ENCODE measurements at regions not wholly inside any gene's neighbourhood (a gene's known extent, or its start where the extent isn't known, plus 50 kb on each side); places are given as distances from the start of the nearest gene placed in this dataset.

GRCh38 chr6:16927205-16927604, 165.9 kb upstream of the ATXN1 start:
- ATAC-seq (ENCODE audit: low FRiP score in 2 of 2) (no peak), DNase-seq (no peak)
- Histone ChIP-seq H3K27ac (no peak overlapping the region), H3K4me3 (no peak overlapping the region), H3K4me1 (no peaks in the 10 kb centered on the region), H3K27me3 (no peaks in the 10 kb centered on the region), H3K9me3 (no peaks in the 10 kb centered on the region), H3K36me3 (no peaks in the 10 kb centered on the region)
- TF ChIP-seq POLR2AphosphoS5 (IDR thresholded peaks at IDR 0.05) (no peak), POLR2A (IDR thresholded peaks at IDR 0.05) (no peak), EP300 (IDR thresholded peaks at IDR 0.05) (no peak), CTCF (IDR thresholded peaks at IDR 0.05) (no peak)
- 94% methylated on average over 1 of the region's 1 CpG for WGBS, 2 donors

- H3K27me3 ChIP-seq = no peaks in the 10 kb centered on the region
- TF ChIP-seq CTCF (IDR thresholded peaks at IDR 0.05) (no peak), POLR2AphosphoS5 (IDR thresholded peaks at IDR 0.05) (no peak), EP300 (IDR thresholded peaks at IDR 0.05) (no peak), POLR2A (IDR thresholded peaks at IDR 0.05) (no peak)
- H3K9me3 ChIP-seq = no peaks in the 10 kb centered on the region
- no peak for DNase-seq
- H3K4me3 ChIP-seq = no peak overlapping the region
- 85 to 87% methylated on average over 4 of the region's 4 CpGs for WGBS, 2 donors
- H3K4me1 ChIP-seq = peaks cover 0 to 3% (median 0%) of the 10 kb centered on the region in 4 donors
- no peak overlapping the region for H3K27ac ChIP-seq
- H3K36me3 ChIP-seq = no peaks in the 10 kb centered on the region
- no peak for ATAC-seq (ENCODE audit: low FRiP score in 2 of 2)
These were observed 164.2 kb upstream of the ATXN1 start for GRCh38 chr6:16925461-16925860.

- Histone ChIP-seq H3K4me1 (peaks cover 0 to 3% (median 0%) of the 10 kb centered on the region in 4 donors), H3K27me3 (no peaks in the 10 kb centered on the region), H3K36me3 (no peaks in the 10 kb centered on the region), H3K4me3 (no peak overlapping the region), H3K27ac (no peak overlapping the region), H3K9me3 (no peaks in the 10 kb centered on the region)
- ATAC-seq (ENCODE audit: low FRiP score in 2 of 2) = no peak
- no peak for TF ChIP-seq POLR2AphosphoS5 (IDR thresholded peaks at IDR 0.05)
- no peak for TF ChIP-seq POLR2A (IDR thresholded peaks at IDR 0.05)
- TF ChIP-seq CTCF (IDR thresholded peaks at IDR 0.05) = no peak
- WGBS, 2 donors = 70 to 76% methylated on average over 5 of the region's 5 CpGs
- no peak for DNase-seq
These were observed 161.0 kb upstream of the ATXN1 start for GRCh38 chr6:16922282-16922681.

GRCh38 chr6:16921399-16922110, 160.3 kb upstream of the ATXN1 start:
- H3K4me3 ChIP-seq = no peak overlapping the region
- H3K9me3 ChIP-seq = no peaks in the 10 kb centered on the region
- no peak for DNase-seq
- TF ChIP-seq CTCF (IDR thresholded peaks at IDR 0.05) = no peak
- no peak for TF ChIP-seq POLR2AphosphoS5 (IDR thresholded peaks at IDR 0.05)
- no peak for TF ChIP-seq EP300 (IDR thresholded peaks at IDR 0.05)
- no peak for TF ChIP-seq POLR2A (IDR thresholded peaks at IDR 0.05)
- peaks cover 0 to 3% (median 0%) of the 10 kb centered on the region in 4 donors for H3K4me1 ChIP-seq
- H3K27ac ChIP-seq = no peak overlapping the region
- H3K27me3 ChIP-seq = no peaks in the 10 kb centered on the region
- ATAC-seq (ENCODE audit: low FRiP score in 2 of 2) = no peak
- 71 to 76% methylated on average over 6 of the region's 6 CpGs for WGBS, 2 donors
- no peaks in the 10 kb centered on the region for H3K36me3 ChIP-seq

GRCh38 chr6:16918586-16918985, 157.3 kb upstream of the ATXN1 start:
- peaks cover 0 to 5% (median 2%) of the 10 kb centered on the region in 4 donors for H3K9me3 ChIP-seq
- TF ChIP-seq EP300 (IDR thresholded peaks at IDR 0.05) (no peak), CTCF (IDR thresholded peaks at IDR 0.05) (no peak), POLR2A (IDR thresholded peaks at IDR 0.05) (no peak), POLR2AphosphoS5 (IDR thresholded peaks at IDR 0.05) (no peak)
- DNase-seq (no peak), ATAC-seq (ENCODE audit: low FRiP score in 2 of 2) (no peak)
- H3K4me1 ChIP-seq = peaks cover 0 to 3% (median 0%) of the 10 kb centered on the region in 4 donors
- WGBS, 2 donors = 79 to 85% methylated on average over 10 of the region's 10 CpGs
- no peak overlapping the region for H3K4me3 ChIP-seq
- H3K27ac ChIP-seq = no peak overlapping the region
- no peaks in the 10 kb centered on the region for H3K36me3 ChIP-seq
- H3K27me3 ChIP-seq = no peaks in the 10 kb centered on the region

Measured in upper lobe of left lung (tissue), 6 donors.